Mesenchymal stem cell (in vitro differentiated cells and primary cell): ENCODE measurements at regions not wholly inside any gene's neighbourhood (a gene's known extent, or its start where the extent isn't known, plus 50 kb on each side); places are given as distances from the start of the nearest gene placed in this dataset.

Experiments
- DNase-seq: peaks from one replicate; pipeline ENCODE4 v3.0.0-alpha.2; 2013
- H2AFZ ChIP-seq: one replicate; pipeline ENCODE4 v1.6.1; 2013; ENCODE audit warnings: low read depth, mild to moderate bottlenecking, control low read depth, inconsistent platforms, low read length, moderate library complexity
- H2AK5ac ChIP-seq: 2 replicates; pipeline ENCODE4 v1.6.1; 2013; ENCODE audit warnings: low read length, moderate library complexity, mild to moderate bottlenecking, inconsistent platforms; ENCODE audit not compliant: severe bottlenecking
- H2BK120ac ChIP-seq: one replicate; pipeline ENCODE4 v1.6.1; 2013; ENCODE audit warnings: low read depth, mild to moderate bottlenecking, inconsistent platforms, low read length, moderate library complexity
- H2BK12ac ChIP-seq, 2 experiments: one replicate each; pipeline ENCODE4 v1.6.1; 2013; ENCODE audit warnings: inconsistent platforms in 2 of 2, low read length in 2 of 2, mild to moderate bottlenecking in 2 of 2, moderate library complexity in 2 of 2, control low read depth in 1 of 2
- H2BK15ac ChIP-seq: one replicate; pipeline ENCODE4 v1.6.1; 2013; ENCODE audit warnings: mild to moderate bottlenecking, low read depth, inconsistent platforms; ENCODE audit not compliant: poor library complexity, severe bottlenecking
- H2BK5ac ChIP-seq: 2 replicates; pipeline ENCODE4 v1.6.1; 2013; ENCODE audit warnings: low read depth, mild to moderate bottlenecking, low read length, control low read depth, inconsistent platforms; ENCODE audit not compliant: poor library complexity, severe bottlenecking
- H3K14ac ChIP-seq, 2 experiments: one replicate each; pipeline ENCODE4 v1.6.1; 2013; ENCODE audit warnings: inconsistent platforms in 2 of 2, low read length in 2 of 2, control low read depth in 1 of 2, mild to moderate bottlenecking in 1 of 2, moderate library complexity in 1 of 2
- H3K18ac ChIP-seq, 2 experiments: one replicate each; pipeline ENCODE4 v1.6.1; 2013; ENCODE audit warnings: inconsistent platforms in 2 of 2, low read length in 2 of 2, control low read depth in 1 of 2, low read depth in 1 of 2, mild to moderate bottlenecking in 1 of 2
- H3K23ac ChIP-seq, 2 experiments: one replicate each; pipeline ENCODE4 v1.6.1; 2013; ENCODE audit warnings: inconsistent platforms in 2 of 2, low read length in 2 of 2, mild to moderate bottlenecking in 2 of 2, moderate library complexity in 2 of 2, control low read depth in 1 of 2
- H3K27ac ChIP-seq: 2 replicates; pipeline ENCODE4 v1.5.1; 2013; ENCODE audit warnings: mild to moderate bottlenecking, moderate library complexity, low read length, control low read depth, inconsistent platforms; ENCODE audit not compliant: poor library complexity, severe bottlenecking
- H3K27me3 ChIP-seq, 2 experiments: 2 replicates each; pipeline versions ENCODE4 v1.6.1 to v1.7.0; 2013; ENCODE audit warnings: low read length in 2 of 2, mild to moderate bottlenecking in 2 of 2, moderate library complexity in 2 of 2, control low read depth in 1 of 2, inconsistent platforms in 1 of 2; ENCODE audit not compliant: control insufficient read depth in 1 of 2, insufficient read depth in 1 of 2
- H3K36me3 ChIP-seq, 2 experiments: 2 replicates each; pipeline versions ENCODE4 v1.6.1 to v1.7.0; 2013; ENCODE audit warnings: low read length in 2 of 2, control low read depth in 1 of 2, inconsistent platforms in 1 of 2, low read depth in 1 of 2, mild to moderate bottlenecking in 1 of 2; ENCODE audit not compliant: insufficient read depth in 2 of 2, control insufficient read depth in 1 of 2
- H3K4ac ChIP-seq, 2 experiments: one replicate each; pipeline ENCODE4 v1.6.1; 2013; ENCODE audit warnings: inconsistent platforms in 2 of 2, low read length in 2 of 2, mild to moderate bottlenecking in 2 of 2, moderate library complexity in 2 of 2, control low read depth in 1 of 2, low read depth in 1 of 2
- H3K4me1 ChIP-seq: 2 replicates; pipeline ENCODE4 v1.6.1; 2013; ENCODE audit warnings: low read depth, low read length, control low read depth; ENCODE audit not compliant: control insufficient read depth, insufficient read depth
- H3K4me2 ChIP-seq: 2 replicates; pipeline ENCODE4 v1.6.1; 2013; ENCODE audit warnings: low read length, mild to moderate bottlenecking, inconsistent platforms; ENCODE audit not compliant: poor library complexity, severe bottlenecking
- H3K4me3 ChIP-seq, 2 experiments: 2 replicates each; pipeline versions ENCODE4 v1.5.1 to v1.7.0; 2013; ENCODE audit warnings: low read length in 2 of 2, mild to moderate bottlenecking in 2 of 2, control low read depth in 1 of 2, low read depth in 1 of 2; ENCODE audit not compliant: insufficient read depth in 1 of 2
- H3K79me1 ChIP-seq: replicated peaks from 2 replicates; pipeline ENCODE4 v1.6.1; 2013; ENCODE audit warnings: mild to moderate bottlenecking, control low read depth, low read length, inconsistent platforms; ENCODE audit not compliant: poor library complexity, severe bottlenecking
- H3K9ac ChIP-seq: 2 replicates; pipeline ENCODE4 v1.7.0; 2013; ENCODE audit warnings: mild to moderate bottlenecking, low read length, moderate library complexity
- H3K9me3 ChIP-seq: 2 replicates; pipeline ENCODE4 v1.7.0; 2013; ENCODE audit warnings: mild to moderate bottlenecking, low read length; ENCODE audit not compliant: control insufficient read depth
- H4K8ac ChIP-seq: one replicate; pipeline ENCODE4 v1.6.1; 2013; ENCODE audit warnings: inconsistent platforms, mild to moderate bottlenecking, low read length, moderate library complexity
- H4K91ac ChIP-seq: one replicate; pipeline ENCODE4 v1.6.1; 2013; ENCODE audit warnings: mild to moderate bottlenecking, low read length, inconsistent platforms
- WGBS: methylation state at CpG from one replicate; pipeline ENCODE4 v1.1.7; 2013; ENCODE audit warnings: mixed read lengths; 5-methylcytosine and 5-hydroxymethylcytosine counted together

- H3K36me3 ChIP-seq: no peaks in the 10 kb centered on the region
- no peak for DNase-seq
- no peaks in the 10 kb centered on the region for H3K79me1 ChIP-seq
- H2BK12ac ChIP-seq: no peak overlapping the region
- H2BK120ac ChIP-seq: no peak overlapping the region
- WGBS: 92% methylated on average over 3 of the region's 3 CpGs
- no peak overlapping the region for H4K91ac ChIP-seq
- H4K8ac ChIP-seq: no peak overlapping the region
- no peak overlapping the region for H2BK5ac ChIP-seq
- no peaks in the 10 kb centered on the region for H3K4me1 ChIP-seq
- no peak overlapping the region for H3K18ac ChIP-seq
- H3K9me3 ChIP-seq: no peaks in the 10 kb centered on the region
- no peaks in the 10 kb centered on the region for H3K27me3 ChIP-seq
- no peak overlapping the region for H3K4me3 ChIP-seq
- H2BK15ac ChIP-seq: no peak overlapping the region
- H3K14ac ChIP-seq: no peak overlapping the region
- no peak overlapping the region for H3K9ac ChIP-seq
- H3K4ac ChIP-seq: no peak overlapping the region
- H3K27ac ChIP-seq: no peak overlapping the region
- H3K23ac ChIP-seq: no peak overlapping the region
- H2AK5ac ChIP-seq: no peak overlapping the region
- no peak overlapping the region for H3K4me2 ChIP-seq
- H2AFZ ChIP-seq: no peak overlapping the region
Observed at GRCh38 chr12:81835783-81836182, 76.6 kb upstream of the PPFIA2 start.

GRCh38 chr12:81819991-81820633 lies 61.0 kb upstream of the PPFIA2 start:
- no peak overlapping the region for H2AFZ ChIP-seq
- H2BK12ac ChIP-seq: no peak overlapping the region
- H3K9me3 ChIP-seq: no peaks in the 10 kb centered on the region
- no peak overlapping the region for H3K23ac ChIP-seq
- H4K91ac ChIP-seq: no peak overlapping the region
- H3K4ac ChIP-seq: no peak overlapping the region
- H3K27ac ChIP-seq: no peak overlapping the region
- no peak overlapping the region for H3K9ac ChIP-seq
- H3K36me3 ChIP-seq: no peaks in the 10 kb centered on the region
- no peak overlapping the region for H3K4me2 ChIP-seq
- no peak overlapping the region for H3K18ac ChIP-seq
- DNase-seq: peak; percentile 51
- no peak overlapping the region for H2BK5ac ChIP-seq
- H3K14ac ChIP-seq: no peak overlapping the region
- H2BK15ac ChIP-seq: no peak overlapping the region
- H3K79me1 ChIP-seq: no peaks in the 10 kb centered on the region
- H4K8ac ChIP-seq: no peak overlapping the region
- H3K27me3 ChIP-seq: no peaks in the 10 kb centered on the region
- no peak overlapping the region for H3K4me3 ChIP-seq
- no peak overlapping the region for H2BK120ac ChIP-seq
- H2AK5ac ChIP-seq: no peak overlapping the region
- no peaks in the 10 kb centered on the region for H3K4me1 ChIP-seq

- H3K4ac ChIP-seq: no peak overlapping the region
- H3K14ac ChIP-seq: no peak overlapping the region
- peaks cover 17% of the 10 kb centered on the region for H3K9me3 ChIP-seq
- no peak overlapping the region for H2BK120ac ChIP-seq
- no peak for DNase-seq
- no peak overlapping the region for H2BK5ac ChIP-seq
- H3K27ac ChIP-seq: no peak overlapping the region
- no peak overlapping the region for H3K18ac ChIP-seq
- H3K27me3 ChIP-seq: no peaks in the 10 kb centered on the region
- 87% methylated on average over 2 of the region's 2 CpGs for WGBS
- no peak overlapping the region for H4K91ac ChIP-seq
- no peak overlapping the region for H2AFZ ChIP-seq
- H3K4me3 ChIP-seq: no peak overlapping the region
- no peak overlapping the region for H3K23ac ChIP-seq
- H4K8ac ChIP-seq: no peak overlapping the region
- no peak overlapping the region for H3K9ac ChIP-seq
- no peak overlapping the region for H2BK12ac ChIP-seq
- H3K79me1 ChIP-seq: no peaks in the 10 kb centered on the region
- no peak overlapping the region for H2AK5ac ChIP-seq
- H3K4me2 ChIP-seq: no peak overlapping the region
- no peaks in the 10 kb centered on the region for H3K36me3 ChIP-seq
- no peak overlapping the region for H2BK15ac ChIP-seq
- no peaks in the 10 kb centered on the region for H3K4me1 ChIP-seq
Observed at GRCh38 chr12:81815611-81816010, 56.5 kb upstream of the PPFIA2 start.

- no peak overlapping the region for H2AFZ ChIP-seq
- no peak overlapping the region for H3K4me3 ChIP-seq
- no peak overlapping the region for H2BK5ac ChIP-seq
- H3K4ac ChIP-seq: no peak overlapping the region
- H3K27ac ChIP-seq: no peak overlapping the region
- no peak for DNase-seq
- no peaks in the 10 kb centered on the region for H3K79me1 ChIP-seq
- whole genome bisulfite sequencing: 81% methylated on average over 5 of the region's 5 CpGs
- no peak overlapping the region for H4K91ac ChIP-seq
- no peak overlapping the region for H2BK15ac ChIP-seq
- H3K23ac ChIP-seq: no peak overlapping the region
- H3K9ac ChIP-seq: no peak overlapping the region
- H3K14ac ChIP-seq: no peak overlapping the region
- H2BK12ac ChIP-seq: no peak overlapping the region
- H3K18ac ChIP-seq: no peak overlapping the region
- no peak overlapping the region for H2BK120ac ChIP-seq
- H2AK5ac ChIP-seq: no peak overlapping the region
- no peaks in the 10 kb centered on the region for H3K36me3 ChIP-seq
- H4K8ac ChIP-seq: no peak overlapping the region
- H3K27me3 ChIP-seq: no peaks in the 10 kb centered on the region
- no peaks in the 10 kb centered on the region for H3K4me1 ChIP-seq
- H3K9me3 ChIP-seq: peaks cover 17% of the 10 kb centered on the region
- H3K4me2 ChIP-seq: no peak overlapping the region
Observed at GRCh38 chr12:81811778-81812125, 52.6 kb upstream of the PPFIA2 start.
